NCI-H524 (cell line): ENCODE measurements at regions not wholly inside any gene's neighbourhood (a gene's known extent, or its start where the extent isn't known, plus 50 kb on each side); places are given as distances from the start of the nearest gene placed in this dataset.
"Not testable (repeated sequence)": the region's sequence is repeated elsewhere in the genome, so short reads cannot be mapped to it uniquely, and the experiment has no call there.

ENCODE experiments used
- DNase-seq, 2 experiments: peaks; one replicate each; lab custom pipeline; 2025; lab: John Stamatoyannopoulos, UW

GRCh38 chr4:141459020-141459419, 177.4 kb upstream of the IL15 start:
- DNase-seq, result no peak

GRCh38 chr4:141462361-141462760, 174.0 kb upstream of the IL15 start:
- no peak for DNase-seq

DNA sequence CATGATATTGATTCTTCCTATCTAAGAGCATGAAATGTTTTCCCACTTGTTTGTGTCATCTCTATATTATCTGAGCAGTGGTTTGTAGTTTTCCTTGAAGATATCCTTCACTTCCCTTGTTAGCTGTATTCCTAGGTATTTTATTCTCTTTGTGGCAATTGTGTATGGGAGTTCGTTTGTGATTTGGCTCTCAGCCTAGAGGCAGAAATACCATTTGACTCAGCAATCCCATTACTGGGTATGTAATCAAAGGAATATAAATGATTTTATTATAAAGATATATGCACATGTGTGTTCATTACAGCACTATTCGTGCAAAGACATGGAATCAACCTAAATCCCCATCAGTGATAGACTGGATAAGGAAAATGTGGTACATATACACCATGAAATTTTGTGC, 172.7 kb upstream of the IL15 start:
- no peak for DNase-seq

DNA sequence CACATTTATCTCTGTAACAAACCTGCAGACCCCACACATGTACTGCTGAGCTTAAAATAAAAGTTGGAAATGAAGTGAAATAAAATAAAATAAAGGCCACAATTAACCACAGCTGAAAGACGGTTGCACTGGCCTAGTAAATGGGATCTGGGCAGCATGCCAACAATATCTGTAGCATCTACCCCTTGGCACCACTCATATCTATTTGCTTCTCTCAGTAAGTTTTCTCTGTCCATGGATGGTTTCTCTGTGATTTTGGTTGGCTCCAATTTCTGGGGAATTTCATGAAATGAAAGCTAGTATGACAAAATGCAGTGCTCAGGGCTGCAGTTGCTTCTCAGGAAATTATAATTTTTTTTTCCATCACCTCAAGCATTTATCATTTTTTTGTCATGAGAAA, 172.0 kb upstream of the IL15 start:
- no peak for DNase-seq

DNA sequence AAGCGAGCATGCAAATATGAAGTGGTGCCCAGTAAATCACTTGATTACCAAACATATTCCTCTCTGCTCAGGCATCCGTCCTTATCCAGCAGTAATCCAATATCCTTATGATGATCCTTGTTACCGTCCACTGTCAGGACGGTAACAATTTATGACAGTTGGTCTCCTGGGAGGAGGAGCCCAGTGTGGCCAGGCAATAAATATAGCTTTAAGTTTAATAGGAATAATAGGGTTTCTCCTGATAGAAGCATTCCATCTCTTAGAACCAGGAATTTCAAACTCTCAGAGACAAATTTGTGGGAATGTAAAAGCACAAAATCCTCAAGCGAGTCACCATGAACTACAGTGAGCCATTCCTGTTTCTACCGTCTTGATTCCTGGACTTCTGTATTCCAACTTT, 171.2 kb upstream of the IL15 start:
- no peak for DNase-seq

DNA sequence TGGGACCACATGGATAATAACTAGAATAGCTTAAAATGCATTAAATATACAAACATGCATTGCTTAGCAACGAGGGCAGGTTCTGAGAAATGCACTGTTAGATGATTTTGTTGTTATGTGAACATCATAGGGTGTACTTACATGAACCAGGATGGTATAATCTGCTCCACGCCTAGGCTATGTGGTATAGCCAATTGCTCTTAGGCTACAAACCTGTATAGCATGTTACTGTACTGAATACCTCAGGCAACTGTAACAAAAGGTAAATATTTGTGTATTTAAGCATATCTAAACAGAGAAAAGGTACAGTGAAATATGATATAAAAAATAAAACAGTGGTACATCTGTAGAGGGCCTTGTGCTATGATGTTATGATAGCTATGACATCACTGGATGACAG, 169.2 kb upstream of the IL15 start:
- no peak for DNase-seq

GRCh38 chr4:141469392-141469791, 167.0 kb upstream of the IL15 start:
- no peak for DNase-seq

GRCh38 chr4:141473026-141473540, 163.3 kb upstream of the IL15 start:
- DNase-seq, result no peak

DNA sequence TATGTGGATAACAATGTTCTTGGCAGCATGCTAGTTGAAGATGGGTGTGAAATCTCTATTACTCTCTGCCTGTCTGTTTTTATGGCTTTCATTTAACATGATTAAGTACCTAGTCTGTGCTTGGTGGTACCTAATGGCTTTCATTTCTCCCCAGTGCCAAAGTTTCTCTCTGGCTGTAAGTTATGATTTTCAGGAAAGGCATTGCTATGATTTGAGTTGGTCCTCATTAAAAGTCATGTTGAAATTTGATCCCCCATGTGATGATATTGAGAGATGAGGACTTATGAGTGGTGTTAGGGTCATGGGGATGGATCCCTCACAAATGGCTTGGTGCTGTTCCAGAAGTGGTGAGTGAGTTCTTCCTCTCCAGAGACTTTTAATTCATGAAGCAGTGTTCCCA, 162.4 kb upstream of the IL15 start:
- DNase-seq, result no peak

- DNase-seq, result no peak
Measured at GRCh38 chr4:141480950-141481349, 155.4 kb upstream of the IL15 start.

GRCh38 chr4:141484298-141484697, 152.1 kb upstream of the IL15 start:
- not testable (repeated sequence) for DNase-seq

- DNase-seq, result no peak
Measured at GRCh38 chr4:141486375-141486997, 149.9 kb upstream of the IL15 start.

GRCh38 chr4:141497627-141498026, 138.8 kb upstream of the IL15 start:
- no peak for DNase-seq

DNA sequence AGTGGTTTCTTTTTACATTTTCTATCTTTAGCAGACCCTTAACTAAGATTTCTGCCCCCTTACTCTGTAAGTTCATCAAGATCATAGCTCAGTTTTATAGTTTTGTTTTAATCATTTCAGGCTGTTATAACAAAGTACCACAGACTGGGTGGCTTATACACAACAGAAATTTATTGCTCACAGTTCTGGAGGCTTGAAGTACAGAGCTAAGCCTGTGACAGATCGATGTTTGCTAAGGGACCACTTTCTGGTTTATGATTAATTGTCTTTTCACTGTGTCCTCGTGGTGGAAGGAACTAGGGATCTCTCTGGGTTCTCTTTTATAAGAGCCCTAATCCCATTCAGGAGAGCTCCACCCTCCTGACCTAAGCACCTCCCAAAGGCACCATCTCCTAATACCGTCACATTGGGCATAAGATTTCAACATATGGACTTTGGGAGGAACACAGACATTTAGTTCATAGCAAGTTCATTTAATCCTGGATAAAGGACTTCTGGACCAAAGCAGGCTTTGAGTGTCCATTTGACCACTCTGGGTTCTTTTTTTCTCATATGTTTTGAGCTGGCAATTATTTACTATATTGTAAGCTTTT, 137.0 kb upstream of the IL15 start:
- no peak for DNase-seq

DNA sequence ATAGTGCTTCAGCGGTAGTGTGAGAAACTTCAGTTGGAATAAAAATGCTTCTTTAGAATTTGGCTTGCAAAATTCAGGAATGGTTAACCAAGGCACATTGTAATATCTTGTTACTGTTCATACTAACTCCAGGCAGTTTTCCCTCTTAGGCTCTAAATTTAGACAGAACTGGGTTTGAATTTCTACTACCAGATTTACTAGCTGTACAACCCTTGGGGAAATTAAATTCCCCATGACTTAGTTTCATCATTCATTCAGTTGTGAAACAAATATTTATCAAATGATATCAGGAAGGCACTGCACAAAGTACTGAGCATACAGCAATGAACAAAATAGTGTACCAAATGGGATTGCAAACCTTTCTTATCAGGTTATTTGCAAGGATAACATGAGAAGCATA, 135.0 kb upstream of the IL15 start:
- no peak for DNase-seq

DNA sequence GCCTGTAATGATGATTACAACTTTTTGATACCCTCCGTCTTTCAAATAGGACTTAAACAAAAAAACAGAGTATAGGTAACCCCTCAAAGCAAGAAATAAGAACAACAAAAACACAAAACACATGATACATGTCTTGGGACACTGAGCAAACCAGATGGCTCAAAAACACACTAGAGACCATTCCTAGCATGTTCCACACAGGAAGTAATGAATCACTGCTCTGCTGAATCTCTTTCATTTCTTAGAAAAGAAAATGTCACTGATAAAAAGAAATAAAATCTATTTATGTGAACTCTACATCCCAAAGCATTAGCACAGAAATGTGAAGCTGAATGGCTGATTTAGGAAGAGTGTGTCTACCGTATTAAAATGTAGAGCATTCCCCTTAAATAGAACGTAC, 134.5 kb upstream of the IL15 start:
- DNase-seq, result no peak

- no peak for DNase-seq
Measured at GRCh38 chr4:141502755-141503154, 133.6 kb upstream of the IL15 start.

- no peak for DNase-seq
Measured at GRCh38 chr4:141503260-141503659, 133.1 kb upstream of the IL15 start.

DNA sequence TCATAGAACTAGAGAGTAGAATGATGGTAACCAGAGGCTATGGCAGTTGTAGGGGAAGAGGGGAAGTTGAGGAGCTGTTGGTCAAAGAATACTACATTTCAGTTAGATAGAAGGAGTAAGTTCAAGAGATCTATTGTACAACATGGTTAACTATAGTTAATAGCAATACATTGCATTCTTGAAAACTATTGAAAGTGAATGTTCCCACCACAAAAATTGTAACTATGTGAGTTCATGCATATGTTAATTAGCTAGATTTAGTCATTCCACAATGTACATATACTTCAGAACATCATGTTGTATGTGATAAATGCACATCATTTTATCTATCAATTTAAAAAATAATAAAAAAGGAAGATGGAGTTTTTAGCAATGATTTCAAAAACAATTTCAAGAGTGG, 125.3 kb upstream of the IL15 start:
- DNase-seq, result no peak

DNA sequence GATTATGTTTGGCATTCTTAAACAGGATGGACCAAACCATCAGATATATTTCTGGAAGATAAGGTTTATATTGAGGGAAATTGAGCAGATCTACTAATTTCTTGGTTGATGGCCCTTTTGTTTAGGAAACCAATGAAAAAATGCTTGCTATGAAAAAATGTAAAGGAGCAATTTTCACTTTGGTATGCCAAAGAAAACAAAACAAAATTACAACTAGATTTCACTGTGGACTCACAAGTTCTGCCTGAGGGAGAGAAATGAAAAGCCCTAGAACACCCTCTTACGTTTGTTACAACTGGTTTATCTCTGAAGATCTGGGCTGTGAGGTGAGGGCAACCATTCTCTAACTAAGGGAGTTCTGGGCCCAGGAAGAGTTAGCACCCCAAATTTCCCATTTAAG, 122.5 kb upstream of the IL15 start:
- no peak for DNase-seq

- DNase-seq, result no peak
Measured at GRCh38 chr4:141518222-141518621, 118.2 kb upstream of the IL15 start.

DNA sequence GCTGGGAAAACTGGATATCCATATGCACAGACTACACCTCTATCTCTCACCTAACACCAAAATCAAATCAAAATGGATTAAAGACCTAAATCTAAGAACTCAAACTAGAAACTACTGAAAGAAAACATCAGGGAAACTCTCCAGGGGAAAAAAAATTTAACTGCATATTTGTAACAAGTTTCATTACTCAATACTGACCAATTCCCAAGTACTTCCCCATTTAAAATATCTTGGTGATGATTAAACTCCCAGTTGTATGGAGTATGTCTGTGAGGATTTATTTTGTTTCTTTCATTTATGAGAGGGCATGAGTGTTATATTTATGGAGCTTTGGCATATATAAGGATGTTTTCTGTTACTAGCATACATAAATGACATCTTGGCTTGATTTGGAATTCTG, 112.3 kb upstream of the IL15 start:
- no peak for DNase-seq

- no peak for DNase-seq
Measured at GRCh38 chr4:141524841-141525240, 111.5 kb upstream of the IL15 start.

GRCh38 chr4:141530627-141531026, 105.8 kb upstream of the IL15 start:
- DNase-seq, result no peak
